T follicular helper cell (primary cell): ENCODE measurements at regions not wholly inside any gene's neighbourhood (a gene's known extent, or its start where the extent isn't known, plus 50 kb on each side); places are given as distances from the start of the nearest gene placed in this dataset.
"Not testable (repeated sequence)": the region's sequence is repeated elsewhere in the genome, so short reads cannot be mapped to it uniquely, and the experiment has no call there.

ENCODE experiments used
- DNase-seq: peaks from one replicate; pipeline ENCODE4 v3.0.0-alpha.2; 2020; ENCODE audit warnings: low read depth

GRCh38 chr13:104641309-104641708 lies 1575.1 kb upstream of the SLC10A2 start:
- no peak for DNase-seq

- no peak for DNase-seq
Measured at GRCh38 chr13:104635879-104636278, 1569.7 kb upstream of the SLC10A2 start.

- DNase-seq: no peak
Measured at GRCh38 chr13:104634016-104634415, 1567.8 kb upstream of the SLC10A2 start.

- no peak for DNase-seq
Measured at GRCh38 chr13:104632736-104633135, 1566.5 kb upstream of the SLC10A2 start.

GRCh38 chr13:104625201-104625600 lies 1559.0 kb upstream of the SLC10A2 start:
- DNase-seq: no peak

- DNase-seq: no peak
Measured at GRCh38 chr13:104616990-104617389, 1550.8 kb upstream of the SLC10A2 start.

GRCh38 chr13:104614361-104615145 lies 1548.3 kb upstream of the SLC10A2 start:
- DNase-seq: no peak

- no peak for DNase-seq
Measured at GRCh38 chr13:104608331-104608730, 1542.1 kb upstream of the SLC10A2 start.

GRCh38 chr13:104605435-104605834 lies 1539.2 kb upstream of the SLC10A2 start:
- not testable (repeated sequence) for DNase-seq

GRCh38 chr13:104597546-104598180 lies 1531.4 kb upstream of the SLC10A2 start:
- no peak for DNase-seq

GRCh38 chr13:104595511-104595910 lies 1529.3 kb upstream of the SLC10A2 start:
- no peak for DNase-seq

- DNase-seq: no peak
Measured at GRCh38 chr13:104594806-104595205, 1528.6 kb upstream of the SLC10A2 start.

- DNase-seq: no peak
Measured at GRCh38 chr13:104593693-104594092, 1527.5 kb upstream of the SLC10A2 start.

- DNase-seq: no peak
Measured at GRCh38 chr13:104593251-104593576, 1527.0 kb upstream of the SLC10A2 start.

GRCh38 chr13:104592545-104593250 lies 1526.5 kb upstream of the SLC10A2 start:
- DNase-seq: no peak

GRCh38 chr13:104592127-104592526 lies 1525.9 kb upstream of the SLC10A2 start:
- DNase-seq: no peak

GRCh38 chr13:104586051-104586746 lies 1520.0 kb upstream of the SLC10A2 start:
- DNase-seq: no peak

GRCh38 chr13:104584481-104584880 lies 1518.3 kb upstream of the SLC10A2 start:
- DNase-seq: no peak

- no peak for DNase-seq
Measured at GRCh38 chr13:104580931-104581330, 1514.7 kb upstream of the SLC10A2 start.

- no peak for DNase-seq
Measured at GRCh38 chr13:104577071-104577815, 1511.0 kb upstream of the SLC10A2 start.

GRCh38 chr13:104571893-104572229 lies 1505.6 kb upstream of the SLC10A2 start:
- no peak for DNase-seq
